Hepatocyte (in vitro differentiated cells): ENCODE measurements at regions not wholly inside any gene's neighbourhood (a gene's known extent, or its start where the extent isn't known, plus 50 kb on each side); places are given as distances from the start of the nearest gene placed in this dataset.

Experiments
- DNase-seq: peaks from one replicate; pipeline ENCODE4 v3.0.0-alpha.2; 2016; ENCODE audit warnings: low spot score
- H2AFZ ChIP-seq: fragments of 200-600 bp; sonication (generic); 2 replicates; pipeline ENCODE4 v1.6.0; 2016; ENCODE audit warnings: antibody characterized with exemption, mild to moderate bottlenecking
- H3K27ac ChIP-seq: fragments of 200-600 bp; sonication (generic); 2 replicates; pipeline ENCODE4 v1.5.1; 2016; ENCODE audit warnings: mild to moderate bottlenecking
- H3K27me3 ChIP-seq: fragments of 200-600 bp; sonication (generic); 2 replicates; pipeline ENCODE4 v1.6.1; 2016
- H3K36me3 ChIP-seq: fragments of 200-600 bp; sonication (generic); replicated peaks from 2 replicates; pipeline ENCODE4 v1.5.1; 2016; ENCODE audit warnings: low read depth; ENCODE audit not compliant: insufficient read depth
- H3K4me1 ChIP-seq: fragments of 200-600 bp; sonication (generic); 2 replicates; pipeline ENCODE4 v1.5.1; 2016; ENCODE audit warnings: mild to moderate bottlenecking, moderate library complexity; ENCODE audit not compliant: insufficient read depth
- H3K4me2 ChIP-seq: fragments of 200-600 bp; sonication (generic); 2 replicates; pipeline ENCODE4 v1.6.0; 2016
- H3K4me3 ChIP-seq: fragments of 200-600 bp; sonication (generic); 2 replicates; pipeline ENCODE4 v1.5.1; 2016; ENCODE audit warnings: mild to moderate bottlenecking
- H3K79me2 ChIP-seq: fragments of 200-600 bp; sonication (generic); 2 replicates; pipeline ENCODE4 v1.6.0; 2017; ENCODE audit warnings: mild to moderate bottlenecking
- H3K9me2 ChIP-seq: fragments of 200-600 bp; sonication (generic); replicated peaks from 2 replicates; pipeline ENCODE4 v1.6.0; 2017; ENCODE audit warnings: mild to moderate bottlenecking; ENCODE audit not compliant: insufficient read depth
- H3K9me3 ChIP-seq: fragments of 200-600 bp; sonication (generic); 2 replicates; pipeline ENCODE4 v1.5.1; 2016; ENCODE audit warnings: low read depth, mild to moderate bottlenecking
- H4K20me1 ChIP-seq: fragments of 200-600 bp; sonication (generic); 2 replicates; pipeline ENCODE4 v1.6.0; 2016; ENCODE audit warnings: mild to moderate bottlenecking; ENCODE audit not compliant: insufficient read depth, poor library complexity, severe bottlenecking
- CTCF ChIP-seq: fragments of 200-600 bp; sonication (generic); IDR thresholded peaks from 2 replicates; pipeline ENCODE4 v1.5.1; 2016; ENCODE audit warnings: antibody characterized with exemption, mild to moderate bottlenecking; ENCODE audit not compliant: poor library complexity
- EZH2 ChIP-seq: fragments of 200-600 bp; sonication (generic); IDR thresholded peaks from 2 replicates; pipeline ENCODE4 v1.6.1; 2016; ENCODE audit warnings: antibody characterized with exemption, mild to moderate bottlenecking, borderline replicate concordance
- EZH2phosphoT487 ChIP-seq: fragments of 200-600 bp; sonication (generic); IDR thresholded peaks from one replicate; pipeline ENCODE4 v1.6.1; 2018; ENCODE audit warnings: antibody characterized with exemption, mild to moderate bottlenecking, low read depth, moderate library complexity; ENCODE audit not compliant: unreplicated experiment, severe bottlenecking
- WGBS: methylation state at CpG from one replicate; pipeline ENCODE4 v1.1.6; 2016; ENCODE audit warnings: low lambda C conversion rate; ENCODE audit errors: missing lambda C conversion rate; 5-methylcytosine and 5-hydroxymethylcytosine counted together

GRCh38 chr22:49368976-49369725 lies 458.5 kb downstream of the BRD1 start:
- no peak overlapping the region for H2AFZ ChIP-seq
- TF ChIP-seq EZH2phosphoT487 (no peak), EZH2 (no peak), CTCF (no peak)
- no peaks in the 10 kb centered on the region for H3K36me3 ChIP-seq
- no peaks in the 10 kb centered on the region for H4K20me1 ChIP-seq
- no peak overlapping the region for H3K4me3 ChIP-seq
- H3K27ac ChIP-seq: no peak overlapping the region
- no peaks in the 10 kb centered on the region for H3K79me2 ChIP-seq
- DNase-seq: peak; percentile 5
- no peaks in the 10 kb centered on the region for H3K27me3 ChIP-seq
- H3K9me3 ChIP-seq: no peaks in the 10 kb centered on the region
- 82% methylated on average over 41 of the region's 41 CpGs for WGBS
- H3K4me2 ChIP-seq: no peak overlapping the region
- H3K4me1 ChIP-seq: no peaks in the 10 kb centered on the region
- H3K9me2 ChIP-seq: no peaks in the 10 kb centered on the region

- Histone ChIP-seq H3K4me3 (no peak overlapping the region), H2AFZ (no peak overlapping the region), H3K36me3 (no peaks in the 10 kb centered on the region), H3K4me1 (no peaks in the 10 kb centered on the region), H3K9me2 (no peaks in the 10 kb centered on the region), H3K9me3 (no peaks in the 10 kb centered on the region), H3K27ac (no peak overlapping the region), H3K27me3 (no peaks in the 10 kb centered on the region), H3K4me2 (no peak overlapping the region), H4K20me1 (no peaks in the 10 kb centered on the region), H3K79me2 (no peaks in the 10 kb centered on the region)
- TF ChIP-seq EZH2phosphoT487: no peak
- TF ChIP-seq CTCF: no peak
- TF ChIP-seq EZH2: no peak
- 93% methylated on average over 19 of the region's 19 CpGs for WGBS
- DNase-seq: no peak
Measured at GRCh38 chr22:49368221-49368975, 459.3 kb downstream of the BRD1 start.

GRCh38 chr22:49367041-49367697 lies 460.5 kb downstream of the BRD1 start:
- no peak for DNase-seq
- Histone ChIP-seq H2AFZ (no peak overlapping the region), H3K4me2 (no peak overlapping the region), H3K27me3 (no peaks in the 10 kb centered on the region), H3K9me2 (no peaks in the 10 kb centered on the region), H3K79me2 (no peaks in the 10 kb centered on the region), H4K20me1 (no peaks in the 10 kb centered on the region), H3K36me3 (no peaks in the 10 kb centered on the region), H3K9me3 (no peaks in the 10 kb centered on the region), H3K27ac (no peak overlapping the region), H3K4me1 (no peaks in the 10 kb centered on the region), H3K4me3 (no peak overlapping the region)
- WGBS: 75% methylated on average over 10 of the region's 10 CpGs
- no peak for TF ChIP-seq EZH2phosphoT487
- no peak for TF ChIP-seq CTCF
- no peak for TF ChIP-seq EZH2
